Esophagus squamous epithelium (tissue), 4 donors: ENCODE measurements at regions not wholly inside any gene's neighbourhood (a gene's known extent, or its start where the extent isn't known, plus 50 kb on each side); places are given as distances from the start of the nearest gene placed in this dataset.

Experiments used
- CTCF ChIP-seq, 6 experiments: fragments of 450-650 bp in 4 of 6; fragments of 200-600 bp in 2 of 6; sonication (generic) in 2 of 6; IDR thresholded peaks; one replicate each; pipeline ENCODE4 v1.5.1; 2016 to 2019; ENCODE audit warnings: antibody characterized with exemption in 6 of 6, mild to moderate bottlenecking in 4 of 6, moderate library complexity in 4 of 6
- POLR2A ChIP-seq, 4 donors: fragments of 450-650 bp; IDR thresholded peaks; one replicate each; pipeline ENCODE4 v1.6.1; 2017; ENCODE audit warnings: antibody characterized with exemption in 4 of 4, mild to moderate bottlenecking in 4 of 4, moderate library complexity in 3 of 4

GRCh38 chr2:181308766-181309515 lies 148.2 kb upstream of the ITGA4 start:
- TF ChIP-seq CTCF (IDR thresholded peaks at IDR 0.05) (no peak), POLR2A (IDR thresholded peaks at IDR 0.05) (no peak)
